ENCODE measurements at regions not wholly inside any gene's neighbourhood (a gene's known extent, or its start where the extent isn't known, plus 50 kb on each side); places are given as distances from the start of the nearest gene placed in this dataset.

- no peak for DNase-seq
Measured at GRCh38 chr1:184141361-184141880, 89.9 kb downstream of the TSEN15 start.

GRCh38 chr1:184143449-184143848 is 91.9 kb downstream of the TSEN15 start:
- DNase-seq = no peak

- no peak for DNase-seq
Measured at GRCh38 chr1:184145083-184145482, 93.6 kb downstream of the TSEN15 start.

GRCh38 chr1:184146202-184146601 is 94.7 kb downstream of the TSEN15 start:
- DNase-seq = no peak

GRCh38 chr1:184150776-184151531 is 99.4 kb downstream of the TSEN15 start:
- DNase-seq = no peak

- DNase-seq = no peak
Measured at GRCh38 chr1:184152434-184152898, 100.9 kb downstream of the TSEN15 start.

GRCh38 chr1:184152974-184153373 is 101.4 kb downstream of the TSEN15 start:
- no peak for DNase-seq

- no peak for DNase-seq
Measured at GRCh38 chr1:184153731-184154130, 102.2 kb downstream of the TSEN15 start.

- DNase-seq = no peak
Measured at GRCh38 chr1:184156521-184157393, 105.2 kb downstream of the TSEN15 start.

- DNase-seq = no peak
Measured at GRCh38 chr1:184157394-184157742, 105.8 kb downstream of the TSEN15 start.

- no peak for DNase-seq
Measured at GRCh38 chr1:184158896-184159681, 107.6 kb downstream of the TSEN15 start.

GRCh38 chr1:184160236-184160635 is 108.7 kb downstream of the TSEN15 start:
- DNase-seq = no peak

GRCh38 chr1:184161071-184161698 is 109.7 kb downstream of the TSEN15 start:
- DNase-seq = peak; percentile 19

GRCh38 chr1:184162281-184162680 is 110.8 kb downstream of the TSEN15 start:
- DNase-seq = no peak

GRCh38 chr1:184163674-184164465 is 112.3 kb downstream of the TSEN15 start:
- no peak for DNase-seq

GRCh38 chr1:184164536-184164935 is 113.0 kb downstream of the TSEN15 start:
- DNase-seq = no peak

GRCh38 chr1:184166485-184166884 is 115.0 kb downstream of the TSEN15 start:
- DNase-seq = no peak

- no peak for DNase-seq
Measured at GRCh38 chr1:184167352-184167751, 115.8 kb downstream of the TSEN15 start.

GRCh38 chr1:184170719-184171118 is 119.2 kb downstream of the TSEN15 start:
- DNase-seq = no peak

- DNase-seq = no peak
Measured at GRCh38 chr1:184176058-184176457, 124.5 kb downstream of the TSEN15 start.

GRCh38 chr1:184181044-184181443 is 129.5 kb downstream of the TSEN15 start:
- no peak for DNase-seq

GRCh38 chr1:184183919-184184318 is 132.4 kb downstream of the TSEN15 start:
- no peak for DNase-seq
